IMR-90 (cell line): ENCODE measurements at regions not wholly inside any gene's neighbourhood (a gene's known extent, or its start where the extent isn't known, plus 50 kb on each side); places are given as distances from the start of the nearest gene placed in this dataset.

ENCODE experiments used
- ATAC-seq: fragments of 200-7000 bp; cut with Tn5 transposase; 2 replicates; pipeline ENCODE4 v1.9.1; 2020; ENCODE audit warnings: low read depth, mild to moderate bottlenecking, moderate library complexity
- BruUV-seq: library from RNA; stranded (reverse); fragments of 400-500 nt; replicated peaks from 2 replicates; lab custom pipeline; 2021; lab: Mats Ljungman, UMichigan
- CTCF ChIA-PET: fragments of 300-600 bp; formaldehyde crosslinking; extraction: SDS; loops from one replicate; lab custom pipeline; 2021; ENCODE audit warnings: antibody characterized with exemption; lab: Yijun Ruan, JAX
- POLR2A ChIA-PET: fragments of 300-600 bp; sonication (Branson Sonifier 250); formaldehyde crosslinking; loops from one replicate; lab custom pipeline; 2022; ENCODE audit warnings: antibody characterized with exemption; ENCODE audit not compliant: unreplicated experiment; lab: Charles Lee
- DNase-seq: peaks from one replicate; pipeline ENCODE4 v3.0.0; 2013
- H2AFZ ChIP-seq: replicated peaks from 2 replicates; pipeline ENCODE3; 2013; ENCODE audit warnings: low read length, mild to moderate bottlenecking; ENCODE audit not compliant: poor library complexity
- H2AK5ac ChIP-seq: 2 replicates; pipeline ENCODE4 v1.6.1; 2013; ENCODE audit warnings: low read depth, low read length, inconsistent platforms
- H2AK9ac ChIP-seq: replicated peaks from 2 replicates; pipeline ENCODE3; 2013; ENCODE audit warnings: mild to moderate bottlenecking, low read depth, low read length, moderate library complexity; ENCODE audit not compliant: poor library complexity
- H2BK120ac ChIP-seq: 2 replicates; pipeline ENCODE4 v1.6.1; 2013; ENCODE audit warnings: low read depth, low read length, inconsistent platforms
- H2BK15ac ChIP-seq: 3 replicates; pipeline ENCODE4 v1.6.1; 2013; ENCODE audit warnings: low read depth, low read length, inconsistent platforms
- H2BK20ac ChIP-seq: 2 replicates; pipeline ENCODE4 v1.6.1; 2013; ENCODE audit warnings: low read depth, mild to moderate bottlenecking, inconsistent platforms, low read length, moderate library complexity
- H2BK5ac ChIP-seq: 2 replicates; pipeline ENCODE4 v1.6.1; 2013; ENCODE audit warnings: mild to moderate bottlenecking, low read depth, low read length, inconsistent platforms; ENCODE audit not compliant: poor library complexity, severe bottlenecking
- H3K14ac ChIP-seq: replicated peaks from 2 replicates; pipeline ENCODE4 v1.6.1; 2013; ENCODE audit warnings: low read depth, low read length, inconsistent platforms
- H3K18ac ChIP-seq: 2 replicates; pipeline ENCODE4 v1.6.1; 2013; ENCODE audit warnings: low read depth, low read length, control low read depth
- H3K23ac ChIP-seq: 2 replicates; pipeline ENCODE4 v1.6.1; 2013; ENCODE audit warnings: low read depth, low read length, inconsistent platforms
- H3K27ac ChIP-seq: 2 replicates; pipeline ENCODE4 v1.5.1; 2013; ENCODE audit warnings: mild to moderate bottlenecking, control low read depth, low read length; ENCODE audit not compliant: insufficient read depth
- H3K27me3 ChIP-seq: 2 replicates; pipeline ENCODE4 v1.6.1; 2013; ENCODE audit warnings: low read length; ENCODE audit not compliant: control insufficient read depth, insufficient read depth
- H3K36me3 ChIP-seq: 2 replicates; pipeline ENCODE4 v1.6.1; 2013; ENCODE audit warnings: low read length, mixed read lengths; ENCODE audit not compliant: control insufficient read depth, insufficient read depth
- H3K4ac ChIP-seq: 2 replicates; pipeline ENCODE4 v1.6.1; 2013; ENCODE audit warnings: low read depth, low read length, inconsistent platforms
- H3K4me1 ChIP-seq: 2 replicates; pipeline ENCODE4 v1.6.1; 2013; ENCODE audit warnings: low read length, mixed read lengths; ENCODE audit not compliant: control insufficient read depth, insufficient read depth
- H3K4me2 ChIP-seq: 2 replicates; pipeline ENCODE4 v1.6.1; 2013; ENCODE audit warnings: low read depth, mild to moderate bottlenecking, control low read depth, low read length, moderate library complexity
- H3K4me3 ChIP-seq: 2 replicates; pipeline ENCODE4 v1.5.1; 2013; ENCODE audit warnings: low read depth, mild to moderate bottlenecking, control low read depth, low read length, moderate library complexity; ENCODE audit not compliant: insufficient read depth
- H3K56ac ChIP-seq: 2 replicates; pipeline ENCODE4 v1.6.1; 2013; ENCODE audit warnings: low read length, inconsistent platforms; ENCODE audit not compliant: insufficient read depth; ENCODE audit errors: extremely low read depth
- H3K79me1 ChIP-seq, 2 experiments: 2 replicates each; pipeline ENCODE4 v1.6.1; 2013; ENCODE audit warnings: low read length in 2 of 2, inconsistent platforms in 1 of 2, low read depth in 1 of 2
- H3K9ac ChIP-seq: 2 replicates; pipeline ENCODE4 v1.6.1; 2013; ENCODE audit warnings: low read depth, low read length, control low read depth
- H3K9me1 ChIP-seq: 2 replicates; pipeline ENCODE4 v1.6.1; 2013; ENCODE audit warnings: low read length, inconsistent platforms; ENCODE audit not compliant: insufficient read depth
- H3K9me3 ChIP-seq: 2 replicates; pipeline ENCODE4 v1.6.1; 2013; ENCODE audit warnings: low read length; ENCODE audit not compliant: control insufficient read depth, insufficient read depth
- H4K20me1 ChIP-seq: 2 replicates; pipeline ENCODE4 v1.6.1; 2013; ENCODE audit warnings: low read length, inconsistent platforms; ENCODE audit not compliant: insufficient read depth
- H4K5ac ChIP-seq: 2 replicates; pipeline ENCODE4 v1.6.1; 2013; ENCODE audit warnings: mild to moderate bottlenecking, low read depth, low read length, control low read depth
- H4K8ac ChIP-seq, 2 experiments: 2 replicates each; pipeline ENCODE4 v1.6.1; 2013; ENCODE audit warnings: low read depth in 2 of 2, low read length in 2 of 2, control low read depth in 1 of 2, inconsistent platforms in 1 of 2
- H4K91ac ChIP-seq: 2 replicates; pipeline ENCODE4 v1.6.1; 2013; ENCODE audit warnings: low read depth, low read length, inconsistent platforms; ENCODE audit not compliant: insufficient read depth
- BHLHE40 ChIP-seq: fragments of 150-350 bp; IDR thresholded peaks from 2 replicates; pipeline ENCODE4 v1.6.1; 2016; ENCODE audit warnings: mild to moderate bottlenecking, low read depth, low read length
- CEBPB ChIP-seq: IDR thresholded peaks from 2 replicates; pipeline ENCODE4 v1.6.1; 2012; ENCODE audit warnings: low read depth, low read length, improper control_type of control experiment
- CTCF ChIP-seq: conservative IDR thresholded peaks from 2 replicates; pipeline ENCODE4 v1.5.1; 2012; ENCODE audit warnings: mild to moderate bottlenecking, low read depth, low read length, improper control_type of control experiment
- MAFK ChIP-seq: IDR thresholded peaks from 2 replicates; pipeline ENCODE4 v1.6.1; 2012; ENCODE audit warnings: low read depth, low read length, improper control_type of control experiment
- MAZ ChIP-seq: IDR thresholded peaks from 2 replicates; pipeline ENCODE4 v1.6.1; 2012; ENCODE audit warnings: low read depth, mild to moderate bottlenecking, low read length, improper control_type of control experiment, moderate library complexity, borderline replicate concordance
- MXI1 ChIP-seq: IDR thresholded peaks from 2 replicates; pipeline ENCODE4 v1.6.1; 2012; ENCODE audit warnings: low read depth, mild to moderate bottlenecking, low read length, moderate library complexity, borderline replicate concordance
- NFE2L2 ChIP-seq: fragments of 150-350 bp; IDR thresholded peaks from 2 replicates; pipeline ENCODE4 v1.6.1; 2016; ENCODE audit warnings: low read depth, mild to moderate bottlenecking, low read length
- POLR2A ChIP-seq: IDR thresholded peaks from 2 replicates; pipeline ENCODE4 v1.6.1; 2012; ENCODE audit warnings: mild to moderate bottlenecking, low read depth, low read length
- RAD21 ChIP-seq: IDR thresholded peaks from 2 replicates; pipeline ENCODE4 v1.6.1; 2012; ENCODE audit warnings: low read length, improper control_type of control experiment
- RCOR1 ChIP-seq: IDR thresholded peaks from 2 replicates; pipeline ENCODE4 v1.6.1; 2012; ENCODE audit warnings: mild to moderate bottlenecking, low read length, improper control_type of control experiment; ENCODE audit not compliant: insufficient replicate concordance
- SMC3 ChIP-seq: fragments of 150-350 bp; IDR thresholded peaks from 2 replicates; pipeline ENCODE4 v1.6.1; 2016; ENCODE audit warnings: low read depth, mild to moderate bottlenecking, antibody characterized with exemption, low read length, moderate library complexity
- USF2 ChIP-seq: fragments of 150-350 bp; IDR thresholded peaks from 2 replicates; pipeline ENCODE4 v1.6.1; 2017; ENCODE audit warnings: mild to moderate bottlenecking, antibody characterized with exemption, low read length, low read depth
- WGBS, 2 experiments: methylation state at CpG; one replicate each; pipeline versions ENCODE4 v1.1.5 to v1.1.7; 2013; ENCODE audit warnings: missing lambda C conversion rate in 2 of 2; ENCODE audit not compliant: insufficient read length in 1 of 2; ENCODE audit errors: extremely low coverage in 2 of 2; 5-methylcytosine and 5-hydroxymethylcytosine counted together
- dilution Hi-C: fragments of 300-500 bp; cut with HindIII; formaldehyde crosslinking; loops from one replicate; pipeline ENCODE4 v1.14.3; 2018; ENCODE audit warnings: low sequenced_read_pairs; ENCODE audit not compliant: unreplicated experiment
- in situ Hi-C: fragments of 300-500 bp; cut with MboI; formaldehyde crosslinking; loops from 3 replicates; pipeline ENCODE4 v1.14.3; 2019; ENCODE audit warnings: low sequenced_read_pairs, inconsistent platforms, mixed read lengths
- intact Hi-C: fragments of 100-400 bp; cut with micrococcal nuclease; formaldehyde crosslinking; loops from 2 replicates; pipeline ENCODE4 v1.10.0; 2022
- TF ChIP-seq, protein P1 (sequence below): fragments of 150-350 bp; IDR thresholded peaks from 2 replicates; pipeline ENCODE4 v1.6.1; 2016; ENCODE audit warnings: low read depth, mild to moderate bottlenecking, low read length, moderate library complexity, borderline replicate concordance

DNA sequence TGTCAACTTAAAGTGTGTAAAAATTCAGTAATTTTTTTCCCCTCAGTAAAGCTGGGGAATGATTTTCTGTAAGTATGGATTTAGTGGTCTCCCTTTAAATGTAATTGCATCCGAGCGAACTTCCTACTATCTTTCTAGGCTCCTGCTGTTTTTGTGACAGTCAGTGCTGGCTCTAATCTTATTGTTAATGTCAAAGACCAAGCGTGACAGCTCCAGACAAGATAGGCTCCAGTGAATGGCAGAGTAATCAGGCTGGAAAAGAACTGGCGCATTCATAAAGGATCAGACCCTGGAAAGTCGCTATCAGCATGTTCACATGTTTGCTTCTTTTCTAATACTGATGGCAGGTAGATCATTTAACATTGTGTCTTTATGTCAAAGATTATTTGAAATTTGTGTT is 908.0 kb upstream of the ATXN8OS start:
- Histone ChIP-seq H3K18ac (no peak overlapping the region), H2BK5ac (no peak overlapping the region), H2BK120ac (no peak overlapping the region), H3K27me3 (no peaks in the 10 kb centered on the region), H3K56ac (no peak overlapping the region), H3K23ac (no peak overlapping the region), H2AK9ac (no peak overlapping the region), H3K4ac (no peak overlapping the region), H3K79me1 (no peaks in the 10 kb centered on the region), H2AFZ (no peak overlapping the region), H3K4me2 (no peak overlapping the region), H3K4me1 (no peaks in the 10 kb centered on the region), H4K8ac (no peak overlapping the region), H2BK15ac (no peak overlapping the region), H4K91ac (no peak overlapping the region), H3K4me3 (no peak overlapping the region), H3K36me3 (no peaks in the 10 kb centered on the region), H3K27ac (no peak overlapping the region), H3K14ac (no peak overlapping the region), H3K9me3 (no peaks in the 10 kb centered on the region), H2AK5ac (no peak overlapping the region), H3K9me1 (no peaks in the 10 kb centered on the region), H4K20me1 (no peaks in the 10 kb centered on the region), H3K9ac (no peak overlapping the region), H4K5ac (no peak overlapping the region), H2BK20ac (no peak overlapping the region)
- dilution Hi-C loops = no loop called here
- DNase-seq (no peak), ATAC-seq (no peak)
- in situ Hi-C loops = no loop called here
- intact Hi-C loops = no loop called here
- no TSS peak for BruUV-seq
- WGBS, 2 experiments = no CpG with 5 or more reads among the region's 5 CpGs
- TF ChIP-seq CTCF = no peak
- no peak for TF ChIP-seq MAZ
- TF ChIP-seq, protein P1, sequence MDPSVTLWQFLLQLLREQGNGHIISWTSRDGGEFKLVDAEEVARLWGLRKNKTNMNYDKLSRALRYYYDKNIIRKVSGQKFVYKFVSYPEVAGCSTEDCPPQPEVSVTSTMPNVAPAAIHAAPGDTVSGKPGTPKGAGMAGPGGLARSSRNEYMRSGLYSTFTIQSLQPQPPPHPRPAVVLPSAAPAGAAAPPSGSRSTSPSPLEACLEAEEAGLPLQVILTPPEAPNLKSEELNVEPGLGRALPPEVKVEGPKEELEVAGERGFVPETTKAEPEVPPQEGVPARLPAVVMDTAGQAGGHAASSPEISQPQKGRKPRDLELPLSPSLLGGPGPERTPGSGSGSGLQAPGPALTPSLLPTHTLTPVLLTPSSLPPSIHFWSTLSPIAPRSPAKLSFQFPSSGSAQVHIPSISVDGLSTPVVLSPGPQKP = no peak
- TF ChIP-seq SMC3 = no peak
- TF ChIP-seq RCOR1 = no peak
- TF ChIP-seq NFE2L2 = no peak
- no peak for TF ChIP-seq POLR2A
- no peak for TF ChIP-seq RAD21
- no peak for TF ChIP-seq USF2
- TF ChIP-seq MAFK = no peak
- TF ChIP-seq MXI1 = no peak
- TF ChIP-seq CEBPB = no peak
- TF ChIP-seq BHLHE40 = no peak
- ChIA-PET CTCF (no interaction called here), POLR2A (no interaction called here)
